Kidney epithelial cell (primary cell): ENCODE measurements at regions not wholly inside any gene's neighbourhood (a gene's known extent, or its start where the extent isn't known, plus 50 kb on each side); places are given as distances from the start of the nearest gene placed in this dataset.
"Not testable (repeated sequence)": the region's sequence is repeated elsewhere in the genome, so short reads cannot be mapped to it uniquely, and the experiment has no call there.

Experiments
- DNase-seq: peaks from one replicate; pipeline ENCODE4 v3.0.0-alpha.2; 2010; ENCODE audit warnings: low read depth
- H3K27me3 ChIP-seq: 2 replicates; pipeline ENCODE4 v1.6.0; 2011; ENCODE audit warnings: low read length; ENCODE audit not compliant: control insufficient read depth, insufficient read depth
- H3K36me3 ChIP-seq: 2 replicates; pipeline ENCODE4 v1.5.1; 2011; ENCODE audit warnings: low read length; ENCODE audit not compliant: control insufficient read depth, insufficient read depth
- H3K4me3 ChIP-seq: 2 replicates; pipeline ENCODE4 v1.5.1; 2011; ENCODE audit warnings: low read depth, mild to moderate bottlenecking, control low read depth, low read length
- TF ChIP-seq, protein P1 (sequence below): IDR thresholded peaks from 2 replicates; pipeline ENCODE4 v1.5.1; 2011; ENCODE audit warnings: mild to moderate bottlenecking, moderate library complexity, low read length, control low read depth, inconsistent platforms; ENCODE audit not compliant: insufficient read depth, poor library complexity, severe bottlenecking

DNA sequence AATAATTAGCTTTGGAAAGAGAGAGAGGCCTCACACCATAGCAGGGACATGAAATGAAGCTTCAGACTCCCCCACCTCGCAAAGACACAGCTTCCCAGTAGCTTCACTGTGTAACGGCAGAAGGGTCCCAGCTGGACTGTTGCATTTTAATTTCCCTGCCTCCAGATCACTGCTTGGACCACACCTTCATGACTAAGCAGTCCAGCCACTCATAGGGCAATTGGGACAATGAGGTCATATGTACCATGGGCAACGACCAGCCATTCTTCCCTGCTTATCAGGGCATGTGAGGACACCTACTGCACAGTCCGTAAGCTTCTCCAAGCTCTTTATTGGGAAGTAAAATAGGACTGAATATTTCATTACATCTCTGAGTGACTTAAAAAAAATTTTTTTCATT is 183.0 kb downstream of the MREG start:
- TF ChIP-seq, protein P1, sequence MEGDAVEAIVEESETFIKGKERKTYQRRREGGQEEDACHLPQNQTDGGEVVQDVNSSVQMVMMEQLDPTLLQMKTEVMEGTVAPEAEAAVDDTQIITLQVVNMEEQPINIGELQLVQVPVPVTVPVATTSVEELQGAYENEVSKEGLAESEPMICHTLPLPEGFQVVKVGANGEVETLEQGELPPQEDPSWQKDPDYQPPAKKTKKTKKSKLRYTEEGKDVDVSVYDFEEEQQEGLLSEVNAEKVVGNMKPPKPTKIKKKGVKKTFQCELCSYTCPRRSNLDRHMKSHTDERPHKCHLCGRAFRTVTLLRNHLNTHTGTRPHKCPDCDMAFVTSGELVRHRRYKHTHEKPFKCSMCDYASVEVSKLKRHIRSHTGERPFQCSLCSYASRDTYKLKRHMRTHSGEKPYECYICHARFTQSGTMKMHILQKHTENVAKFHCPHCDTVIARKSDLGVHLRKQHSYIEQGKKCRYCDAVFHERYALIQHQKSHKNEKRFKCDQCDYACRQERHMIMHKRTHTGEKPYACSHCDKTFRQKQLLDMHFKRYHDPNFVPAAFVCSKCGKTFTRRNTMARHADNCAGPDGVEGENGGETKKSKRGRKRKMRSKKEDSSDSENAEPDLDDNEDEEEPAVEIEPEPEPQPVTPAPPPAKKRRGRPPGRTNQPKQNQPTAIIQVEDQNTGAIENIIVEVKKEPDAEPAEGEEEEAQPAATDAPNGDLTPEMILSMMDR = peak; percentile 5
- no peak overlapping the region for H3K4me3 ChIP-seq
- H3K27me3 ChIP-seq = no peaks in the 10 kb centered on the region
- DNase-seq = peak; percentile 79
- no peaks in the 10 kb centered on the region for H3K36me3 ChIP-seq

DNA sequence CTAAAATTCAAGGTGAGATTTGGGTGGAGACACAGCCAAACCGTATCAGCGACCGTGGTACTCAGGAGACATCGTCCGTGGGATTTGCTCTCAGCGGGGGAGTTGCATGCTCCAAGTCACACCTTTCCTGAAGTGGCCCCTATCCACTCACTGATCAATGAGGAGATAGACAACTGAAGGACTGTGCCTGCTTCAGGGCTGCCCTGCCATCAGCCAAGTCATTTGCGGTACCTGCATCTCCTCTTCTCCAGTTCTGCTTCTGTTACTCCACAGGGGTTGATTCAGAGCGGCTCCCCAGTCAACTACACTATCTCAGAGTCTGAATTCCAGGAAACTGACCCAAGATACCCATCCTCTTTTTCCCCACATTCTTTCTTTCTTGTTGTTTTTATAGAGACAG is 184.1 kb downstream of the MREG start:
- Histone ChIP-seq H3K36me3 (no peaks in the 10 kb centered on the region), H3K4me3 (no peak overlapping the region), H3K27me3 (no peaks in the 10 kb centered on the region)
- TF ChIP-seq, protein P1 = no peak
- no peak for DNase-seq

DNA sequence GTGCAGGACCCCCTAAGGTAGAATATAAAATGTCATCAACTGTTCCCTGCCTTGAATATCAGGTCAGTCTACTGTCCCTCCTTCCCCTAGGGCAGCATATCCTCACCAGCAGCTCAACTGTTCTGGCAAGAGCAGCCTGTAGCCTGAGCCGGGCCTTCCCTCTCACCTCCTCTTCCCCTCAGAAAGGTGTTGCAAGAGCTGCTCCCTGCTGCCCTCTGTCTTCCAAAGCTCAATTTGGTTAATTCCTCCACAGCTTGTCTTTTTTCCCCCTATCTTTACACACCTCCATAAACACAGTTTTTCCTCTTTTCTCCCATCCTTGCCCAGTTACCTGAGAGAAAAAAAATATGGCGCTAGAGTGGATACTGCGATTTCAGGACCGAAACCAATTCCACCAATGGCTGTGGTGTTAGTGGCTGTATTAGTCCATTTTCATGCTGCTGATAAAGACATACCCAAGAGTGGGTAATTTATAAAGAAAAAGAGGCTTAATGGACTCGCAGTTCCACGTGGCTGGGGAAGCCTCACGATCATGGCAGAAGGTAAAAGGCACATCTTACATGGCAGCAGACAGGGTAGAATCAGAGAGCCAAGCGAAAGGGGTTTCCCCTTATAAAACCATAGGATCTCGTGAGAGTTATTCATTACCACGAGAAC is 184.7 kb downstream of the MREG start:
- Histone ChIP-seq H3K4me3 (no peak overlapping the region), H3K27me3 (no peaks in the 10 kb centered on the region), H3K36me3 (no peaks in the 10 kb centered on the region)
- TF ChIP-seq, protein P1 = peak; percentile 53
- DNase-seq = no peak

DNA sequence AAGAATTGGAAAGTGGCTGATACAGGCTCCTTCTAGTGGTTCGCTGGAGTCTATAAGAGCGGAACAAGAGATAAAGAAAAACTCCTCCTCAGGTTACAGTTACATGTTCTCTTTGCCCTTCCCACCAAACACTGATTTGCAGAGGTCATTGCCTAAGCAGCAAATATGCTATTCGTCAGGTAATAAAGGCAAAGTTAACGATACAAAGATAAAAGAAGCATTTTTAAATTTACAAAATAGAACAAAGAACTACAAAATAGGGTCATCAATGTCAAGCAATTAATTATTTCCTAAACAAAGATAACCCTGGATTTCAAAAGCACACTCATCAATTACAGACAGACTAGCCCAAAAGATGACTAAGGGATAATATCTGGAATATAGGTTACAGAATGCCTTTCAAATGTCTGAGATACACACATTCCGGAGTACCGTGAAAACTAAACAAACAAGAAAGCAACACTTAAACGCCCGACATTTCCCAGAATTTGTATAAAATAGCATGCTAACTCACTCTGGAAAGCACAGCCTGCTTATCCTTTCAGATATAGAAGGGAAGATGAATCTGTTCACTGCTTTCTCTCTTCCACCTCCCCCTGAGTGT is 186.4 kb downstream of the MREG start:
- no peak overlapping the region for H3K4me3 ChIP-seq
- DNase-seq = no peak

DNA sequence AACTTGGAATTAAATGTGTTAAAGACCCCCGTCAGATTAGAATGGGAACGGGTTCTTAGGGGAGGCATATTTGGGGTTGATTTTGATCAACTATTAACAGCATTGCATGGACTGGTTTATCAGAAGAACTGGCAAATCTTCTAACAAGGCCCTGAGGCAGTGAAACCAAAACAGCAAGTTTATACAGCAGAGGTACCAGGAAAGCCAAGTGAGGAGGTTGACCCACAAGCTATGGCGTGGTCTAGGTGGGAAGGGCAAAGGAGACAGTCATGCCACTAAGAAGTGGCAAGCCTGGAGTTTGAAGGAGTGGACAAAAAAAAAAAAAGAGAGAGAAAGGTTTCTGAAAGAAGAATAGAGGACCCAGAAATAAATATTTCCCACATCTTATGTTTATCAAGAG is 187.0 kb downstream of the MREG start:
- Histone ChIP-seq H3K4me3 (no peak overlapping the region), H3K27me3 (no peaks in the 10 kb centered on the region), H3K36me3 (no peaks in the 10 kb centered on the region)
- TF ChIP-seq, protein P1 = no peak
- DNase-seq = no peak

More for the DNA sequence above, 186.4 kb downstream of the MREG start:
- no peaks in the 10 kb centered on the region for H3K36me3 ChIP-seq
- H3K27me3 ChIP-seq = no peaks in the 10 kb centered on the region
- TF ChIP-seq, protein P1 = no peak

DNA sequence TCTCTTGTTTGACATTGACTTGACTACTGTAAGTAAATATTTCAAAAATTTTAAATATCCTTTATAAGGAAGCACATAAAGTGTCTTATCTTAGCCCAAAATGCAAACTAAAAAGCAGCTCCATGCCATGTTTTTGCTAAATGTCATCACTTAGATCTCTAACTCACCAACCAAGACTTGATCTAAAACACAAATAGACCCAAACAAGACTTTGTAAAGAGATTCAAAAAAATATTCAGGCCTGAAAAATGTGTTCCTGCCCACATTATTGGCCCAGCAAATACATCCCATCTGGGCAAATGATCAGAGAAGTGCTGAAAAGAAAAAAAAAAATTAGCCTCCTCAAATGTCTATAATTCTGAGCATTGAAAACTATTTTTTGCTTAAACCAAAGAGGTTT is 187.6 kb downstream of the MREG start:
- DNase-seq = no peak
- Histone ChIP-seq H3K4me3 (no peak overlapping the region), H3K27me3 (no peaks in the 10 kb centered on the region), H3K36me3 (no peaks in the 10 kb centered on the region)
- TF ChIP-seq, protein P1 = no peak

DNA sequence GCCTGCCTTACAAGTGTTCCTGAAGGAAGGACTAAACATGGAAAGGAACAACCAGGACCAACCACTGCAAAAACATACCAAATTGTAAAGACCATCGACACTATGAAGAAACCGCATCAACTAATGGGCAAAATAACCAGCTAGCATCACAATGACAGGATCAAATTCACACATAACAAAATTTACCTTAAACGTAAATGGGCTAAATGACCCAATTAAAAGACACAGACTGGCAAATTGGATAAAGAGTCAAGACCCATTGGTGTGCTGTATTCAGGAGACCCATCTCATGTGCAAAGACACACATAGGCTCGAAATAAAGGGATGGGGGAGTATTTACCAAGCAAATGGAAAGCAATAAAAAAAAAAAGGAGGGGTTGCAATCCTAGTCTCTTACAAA is 192.1 kb downstream of the MREG start:
- not testable (repeated sequence) for H3K4me3 ChIP-seq, H3K27me3 ChIP-seq, DNase-seq, H3K36me3 ChIP-seq

DNA sequence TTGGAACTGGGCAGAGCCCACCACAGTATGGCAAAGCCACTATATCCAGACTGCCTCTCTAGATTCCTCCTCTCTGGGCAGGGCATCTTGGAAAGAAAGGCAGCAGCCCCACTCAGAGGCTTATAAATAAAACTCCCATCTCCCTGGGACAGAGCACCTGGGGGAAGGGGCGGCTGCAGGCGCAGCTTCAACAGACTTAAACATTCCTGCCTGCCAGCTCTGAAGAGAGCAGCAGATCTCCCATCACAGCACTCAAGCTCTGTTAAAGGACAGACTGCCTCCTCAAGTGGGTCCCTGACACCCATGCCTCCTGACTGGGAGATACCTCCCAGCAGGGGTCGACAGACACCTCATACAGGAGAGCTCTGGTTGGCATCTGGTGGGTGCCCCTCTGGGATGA is 193.6 kb downstream of the MREG start:
- DNase-seq, H3K36me3 ChIP-seq, H3K4me3 ChIP-seq, H3K27me3 ChIP-seq: not testable (repeated sequence)
